ENCODE measurements at regions not wholly inside any gene's neighbourhood (a gene's known extent, or its start where the extent isn't known, plus 50 kb on each side); places are given as distances from the start of the nearest gene placed in this dataset.

DNA sequence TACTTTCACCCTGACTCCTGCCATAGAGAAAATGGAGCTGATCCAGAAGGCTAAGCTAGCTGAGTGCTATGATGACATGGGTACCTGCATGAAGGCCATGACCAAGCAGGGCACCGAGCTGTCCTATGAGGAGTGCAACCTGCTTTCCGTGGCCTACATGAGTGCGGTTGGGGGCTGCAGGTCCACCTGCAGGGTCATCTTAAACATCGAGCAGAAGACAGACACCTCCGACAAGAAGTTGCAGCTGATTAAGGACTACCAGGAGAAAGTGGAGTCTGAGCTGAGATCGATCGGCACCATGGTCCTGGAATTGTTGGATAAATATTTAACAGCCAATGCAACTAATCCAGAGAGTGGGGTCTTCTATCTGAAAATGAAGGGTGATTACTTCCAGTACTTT, 438.0 kb downstream of the TMA16 start:
- no peak for DNase-seq (ENCODE audit: low read depth)
- TF ChIP-seq, protein P1, sequence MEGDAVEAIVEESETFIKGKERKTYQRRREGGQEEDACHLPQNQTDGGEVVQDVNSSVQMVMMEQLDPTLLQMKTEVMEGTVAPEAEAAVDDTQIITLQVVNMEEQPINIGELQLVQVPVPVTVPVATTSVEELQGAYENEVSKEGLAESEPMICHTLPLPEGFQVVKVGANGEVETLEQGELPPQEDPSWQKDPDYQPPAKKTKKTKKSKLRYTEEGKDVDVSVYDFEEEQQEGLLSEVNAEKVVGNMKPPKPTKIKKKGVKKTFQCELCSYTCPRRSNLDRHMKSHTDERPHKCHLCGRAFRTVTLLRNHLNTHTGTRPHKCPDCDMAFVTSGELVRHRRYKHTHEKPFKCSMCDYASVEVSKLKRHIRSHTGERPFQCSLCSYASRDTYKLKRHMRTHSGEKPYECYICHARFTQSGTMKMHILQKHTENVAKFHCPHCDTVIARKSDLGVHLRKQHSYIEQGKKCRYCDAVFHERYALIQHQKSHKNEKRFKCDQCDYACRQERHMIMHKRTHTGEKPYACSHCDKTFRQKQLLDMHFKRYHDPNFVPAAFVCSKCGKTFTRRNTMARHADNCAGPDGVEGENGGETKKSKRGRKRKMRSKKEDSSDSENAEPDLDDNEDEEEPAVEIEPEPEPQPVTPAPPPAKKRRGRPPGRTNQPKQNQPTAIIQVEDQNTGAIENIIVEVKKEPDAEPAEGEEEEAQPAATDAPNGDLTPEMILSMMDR (conservative IDR thresholded peaks at IDR 0.05; ENCODE audit: control insufficient read depth, insufficient read depth, low read depth, low read length): no peak
- H3K4me3 ChIP-seq (ENCODE audit: control insufficient read depth, low read depth, low read length): no peak overlapping the region

DNA sequence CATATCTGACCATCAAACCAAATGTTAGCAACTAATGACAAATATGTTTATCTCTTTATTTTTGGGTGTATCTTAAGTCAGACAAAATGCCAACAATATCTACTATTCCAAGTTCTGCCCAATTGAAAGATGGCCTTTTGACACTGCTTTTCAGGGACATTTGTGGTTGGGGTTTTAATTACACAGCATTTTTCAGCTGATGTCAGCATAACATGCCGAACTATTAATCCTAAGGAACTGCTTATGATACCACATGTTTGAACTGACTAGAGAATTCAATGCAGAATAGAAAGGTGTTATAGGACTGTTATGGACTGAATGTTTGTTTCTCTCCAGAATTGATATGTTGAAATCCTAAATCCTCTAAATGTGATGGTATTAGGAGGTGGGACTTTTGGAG, 445.1 kb downstream of the TMA16 start:
- DNase-seq (ENCODE audit: low read depth): no peak
- TF ChIP-seq, protein P1 (conservative IDR thresholded peaks at IDR 0.05; ENCODE audit: control insufficient read depth, insufficient read depth, low read depth, low read length): no peak
- H3K4me3 ChIP-seq (ENCODE audit: control insufficient read depth, low read depth, low read length): no peak overlapping the region

DNA sequence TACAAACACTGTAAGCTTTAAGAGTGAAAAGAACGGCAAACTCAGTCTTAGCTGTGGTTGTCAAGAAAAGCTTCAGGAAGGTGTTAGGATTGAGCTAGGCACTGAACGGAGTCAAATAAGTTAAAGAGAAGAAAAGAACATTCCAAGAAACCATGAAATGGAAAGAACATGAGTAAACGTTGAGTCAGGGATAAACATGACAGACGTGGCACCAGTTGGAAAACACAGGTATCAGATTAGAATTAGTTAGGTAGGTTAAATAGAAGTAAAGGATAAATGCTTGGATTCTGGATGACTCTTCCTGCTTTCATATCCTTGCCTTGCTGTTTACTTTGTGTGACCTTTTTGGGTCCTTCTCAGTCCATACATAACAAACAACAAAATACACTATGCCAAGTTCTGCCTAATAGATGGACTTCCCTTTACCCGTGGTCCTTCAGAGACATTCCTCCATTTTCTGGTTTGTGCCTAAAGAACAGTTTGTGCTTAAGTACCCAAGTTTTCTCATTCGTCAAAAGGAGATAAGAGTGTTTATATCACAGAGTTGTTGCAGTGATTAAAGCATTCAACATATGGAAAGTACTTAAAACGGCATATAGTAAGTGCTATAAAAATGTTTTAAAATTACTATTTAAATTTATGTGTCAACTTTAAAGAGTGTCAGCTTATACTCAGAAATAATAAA, 446.9 kb downstream of the TMA16 start:
- TF ChIP-seq, protein P1 (conservative IDR thresholded peaks at IDR 0.05; ENCODE audit: control insufficient read depth, insufficient read depth, low read depth, low read length): no peak
- no peak overlapping the region for H3K4me3 ChIP-seq (ENCODE audit: control insufficient read depth, low read depth, low read length)
- peak; percentile 12 for DNase-seq (ENCODE audit: low read depth)

DNA sequence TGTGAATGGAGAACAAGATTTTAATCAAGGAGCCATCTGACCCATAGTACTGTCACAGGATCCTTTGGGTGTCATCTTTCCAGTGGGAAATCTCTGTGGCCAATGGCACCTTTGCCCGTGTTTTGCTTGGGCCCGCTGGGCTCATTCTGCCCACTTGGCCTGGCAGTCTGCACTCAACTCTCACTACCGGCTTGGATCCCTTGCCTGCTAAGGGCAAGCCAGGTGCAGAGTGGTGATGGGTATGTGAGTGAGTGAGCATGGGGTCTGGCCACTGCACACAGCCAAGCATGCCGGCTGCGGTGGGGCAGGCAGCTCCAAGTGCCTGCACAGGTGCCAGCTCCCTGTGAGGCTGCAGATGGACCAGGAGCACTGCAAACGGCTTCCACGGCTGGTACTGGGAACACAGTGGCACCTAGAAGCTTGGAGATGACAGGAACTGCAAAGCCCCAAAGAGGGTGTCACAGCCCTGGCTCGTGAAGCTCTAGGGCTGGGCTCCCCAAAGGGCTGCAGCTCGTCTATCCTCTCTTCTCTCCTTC, 454.5 kb downstream of the TMA16 start:
- DNase-seq (ENCODE audit: low read depth): no peak
- TF ChIP-seq, protein P1 (conservative IDR thresholded peaks at IDR 0.05; ENCODE audit: control insufficient read depth, insufficient read depth, low read depth, low read length): no peak

DNA sequence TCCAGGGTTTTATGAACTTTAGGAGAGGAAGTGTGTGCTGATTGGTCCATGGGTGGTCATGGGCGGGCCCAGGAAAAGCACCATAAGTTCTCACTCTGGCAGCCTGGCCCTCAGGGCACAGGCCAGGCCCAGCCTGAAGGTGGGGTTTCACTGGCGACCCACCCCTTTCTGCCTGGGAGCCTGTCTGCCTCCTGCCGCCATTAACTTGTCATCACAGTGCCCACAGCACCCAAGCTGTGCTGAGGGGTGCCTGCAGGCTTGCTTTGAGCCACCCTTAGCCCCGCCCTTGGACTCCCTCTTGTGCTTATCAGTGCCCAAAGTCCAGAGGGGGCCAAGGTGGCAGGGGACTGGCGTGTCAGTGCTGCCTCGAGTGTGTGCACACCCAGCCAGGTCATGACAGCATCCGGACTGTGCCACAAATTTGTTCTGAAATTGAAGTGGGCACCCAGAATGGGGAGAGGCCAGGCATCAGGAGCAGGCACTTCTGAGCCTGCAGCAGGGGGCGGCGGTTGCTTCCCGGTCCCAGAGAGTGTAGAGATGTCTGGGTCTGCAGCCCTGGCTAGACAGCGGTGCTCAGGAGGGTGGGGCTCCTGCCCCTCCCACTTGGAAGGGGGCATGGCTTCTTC, 455.6 kb downstream of the TMA16 start:
- DNase-seq (ENCODE audit: low read depth): no peak
- no peak overlapping the region for H3K4me3 ChIP-seq (ENCODE audit: control insufficient read depth, low read depth, low read length)
- TF ChIP-seq, protein P1 (conservative IDR thresholded peaks at IDR 0.05; ENCODE audit: control insufficient read depth, insufficient read depth, low read depth, low read length): no peak

More for the DNA sequence above, 454.5 kb downstream of the TMA16 start:
- no peak overlapping the region for H3K4me3 ChIP-seq (ENCODE audit: control insufficient read depth, low read depth, low read length)

DNA sequence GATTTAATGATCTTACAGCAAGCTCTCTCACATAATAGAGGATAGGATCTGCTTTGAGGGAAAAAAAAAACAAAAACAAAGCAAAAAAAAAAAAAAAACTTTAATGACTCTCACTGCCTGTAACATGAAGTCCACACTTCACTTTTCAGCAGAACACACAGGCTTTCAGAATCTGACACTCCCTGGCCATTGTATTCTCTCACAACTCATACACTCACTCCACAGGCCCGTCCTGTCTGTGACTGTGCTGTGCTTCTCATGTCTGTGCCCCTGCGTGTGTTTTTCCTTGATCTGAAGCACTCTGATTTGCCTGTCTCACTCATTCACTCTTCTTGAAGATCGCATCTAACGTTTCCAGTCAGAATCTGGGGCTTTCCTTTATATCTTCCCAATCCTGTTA, 460.8 kb downstream of the TMA16 start:
- DNase-seq (ENCODE audit: low read depth): no peak
- TF ChIP-seq, protein P1 (conservative IDR thresholded peaks at IDR 0.05; ENCODE audit: control insufficient read depth, insufficient read depth, low read depth, low read length): no peak
- H3K4me3 ChIP-seq (ENCODE audit: control insufficient read depth, low read depth, low read length): no peak overlapping the region

Data from fibroblast of mammary gland (primary cell).